Thoracic aorta (tissue), 2 donors: ENCODE measurements at regions not wholly inside any gene's neighbourhood (a gene's known extent, or its start where the extent isn't known, plus 50 kb on each side); places are given as distances from the start of the nearest gene placed in this dataset.

Source experiments
- ATAC-seq: fragments of 150-250 bp; one replicate; pipeline ENCODE4 v1.8.0; 2017; ENCODE audit warnings: low read depth; ENCODE audit not compliant: insufficient number of reproducible peaks, low FRiP score
- DNase-seq: peaks from one replicate; pipeline ENCODE4 v3.0.0-alpha.2; 2020; ENCODE audit warnings: low spot score
- H3K27ac ChIP-seq, 2 donors: fragments of 200-600 bp; sonication (generic); 1 replicate in 1 of 2; 2 replicates in 1 of 2; pipeline ENCODE4 v1.5.1; 2016; ENCODE audit warnings: mild to moderate bottlenecking in 2 of 2, moderate library complexity in 2 of 2
- H3K27me3 ChIP-seq: fragments of 200-600 bp; sonication (generic); replicated peaks from 2 replicates; pipeline ENCODE4 v1.6.0; 2016; ENCODE audit warnings: mild to moderate bottlenecking; ENCODE audit not compliant: insufficient read depth
- H3K36me3 ChIP-seq: fragments of 200-600 bp; sonication (generic); one replicate; pipeline ENCODE4 v1.5.1; 2016
- H3K4me1 ChIP-seq, 2 donors: fragments of 200-600 bp; sonication (generic); 1 replicate in 1 of 2; 2 replicates in 1 of 2; pipeline versions ENCODE4 v1.5.1 to v1.6.0; 2016; ENCODE audit warnings: low read depth in 2 of 2, mild to moderate bottlenecking in 1 of 2; ENCODE audit not compliant: control insufficient read depth in 1 of 2
- H3K4me3 ChIP-seq: fragments of 200-600 bp; sonication (generic); 2 replicates; pipeline ENCODE4 v1.5.1; 2016; ENCODE audit warnings: mild to moderate bottlenecking
- H3K9me3 ChIP-seq: fragments of 200-600 bp; sonication (generic); 2 replicates; pipeline ENCODE4 v1.5.1; 2016
- CTCF ChIP-seq: fragments of 200-600 bp; sonication (generic); IDR thresholded peaks from one replicate; pipeline ENCODE4 v1.5.1; 2019; ENCODE audit warnings: antibody characterized with exemption

GRCh38 chr1:163668472-163668871 is 346.7 kb downstream of the NUF2 start:
- no peaks in the 10 kb centered on the region for H3K9me3 ChIP-seq
- TF ChIP-seq CTCF: no peak
- no peaks in the 10 kb centered on the region for H3K4me1 ChIP-seq
- no peaks in the 10 kb centered on the region for H3K36me3 ChIP-seq
- DNase-seq (no peak), ATAC-seq (no peak)
- no peaks in the 10 kb centered on the region for H3K27me3 ChIP-seq
- H3K4me3 ChIP-seq: no peak overlapping the region
- no peak overlapping the region for H3K27ac ChIP-seq

DNA sequence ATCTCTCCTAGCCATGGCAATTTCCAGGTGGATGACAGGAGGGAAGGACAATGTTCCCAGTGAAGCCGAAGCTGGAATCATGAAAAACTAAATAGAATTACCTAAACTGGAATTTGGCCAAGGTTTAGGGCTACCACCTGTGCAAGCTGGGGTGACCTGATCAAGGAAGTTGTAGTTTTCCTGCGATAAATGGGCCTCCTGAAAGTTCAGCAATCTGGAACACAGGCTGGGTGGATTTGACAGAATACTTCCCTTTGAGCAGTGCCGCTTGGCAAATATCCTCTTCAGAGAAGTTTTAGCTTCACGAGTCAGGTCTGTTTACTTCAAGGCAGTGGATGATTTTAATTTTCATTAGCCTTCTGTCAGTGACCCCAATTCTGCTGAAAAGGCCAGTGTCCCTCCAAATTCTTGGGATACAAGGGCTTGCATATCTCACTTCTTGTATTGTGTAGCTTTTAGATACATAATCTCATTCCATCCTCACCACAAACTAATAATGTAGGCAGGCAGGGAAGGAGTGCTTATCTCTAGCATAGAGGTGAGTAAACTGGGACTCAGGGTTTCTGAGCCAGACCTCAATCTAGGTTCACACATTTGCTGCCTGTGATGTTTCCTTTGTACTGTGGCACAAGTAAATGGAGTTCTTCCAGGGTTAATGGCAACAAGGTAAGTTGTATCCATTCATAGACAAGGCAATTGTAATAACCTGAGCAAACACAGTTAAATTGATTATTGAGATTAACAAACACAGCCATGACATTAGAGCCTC is 349.4 kb downstream of the NUF2 start:
- Histone ChIP-seq H3K4me1 (no peaks in the 10 kb centered on the region), H3K9me3 (no peaks in the 10 kb centered on the region), H3K4me3 (no peak overlapping the region), H3K27ac (no peak overlapping the region), H3K27me3 (no peaks in the 10 kb centered on the region), H3K36me3 (no peaks in the 10 kb centered on the region)
- ATAC-seq (no peak), DNase-seq (no peak)
- TF ChIP-seq CTCF: no peak

DNA sequence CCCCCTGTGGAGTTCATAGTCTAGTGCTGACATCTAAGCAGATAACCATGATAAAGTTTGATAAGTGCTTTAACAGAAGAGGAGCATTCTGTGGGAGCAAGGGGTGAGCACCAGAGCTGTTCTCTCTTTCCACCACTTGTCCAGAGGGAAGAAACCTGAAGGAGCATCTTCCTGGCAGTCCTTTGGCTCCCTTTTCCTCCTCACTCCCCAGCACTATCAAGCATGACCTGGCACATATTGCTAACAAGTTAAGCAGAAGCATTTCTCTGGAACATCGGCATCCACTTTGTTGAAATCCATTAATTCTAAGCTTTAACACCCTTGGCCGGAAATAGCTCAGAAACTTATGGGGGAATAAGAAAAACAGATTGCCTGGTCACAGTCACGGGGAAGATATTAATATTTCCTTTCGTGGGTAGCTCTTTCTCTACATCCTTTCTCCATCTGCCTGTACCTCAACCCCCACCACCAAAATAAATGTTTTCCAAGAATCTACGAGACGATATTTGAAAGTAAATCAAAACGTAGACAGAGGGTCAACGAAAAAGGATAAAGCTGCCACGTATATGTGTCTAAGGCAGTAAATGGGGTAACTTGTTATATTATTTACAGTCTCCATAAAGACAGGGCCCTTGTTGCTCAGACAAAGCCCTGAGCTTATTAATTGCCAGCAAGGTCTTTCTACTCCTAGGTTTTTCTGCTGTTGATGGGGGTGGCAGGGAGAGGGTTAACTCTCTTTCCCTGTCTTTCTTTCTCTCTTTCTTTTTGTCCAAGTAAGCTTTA is 351.4 kb downstream of the NUF2 start:
- Histone ChIP-seq H3K27ac (no peak overlapping the region), H3K4me3 (no peak overlapping the region), H3K27me3 (no peaks in the 10 kb centered on the region), H3K36me3 (no peaks in the 10 kb centered on the region), H3K4me1 (no peaks in the 10 kb centered on the region), H3K9me3 (no peaks in the 10 kb centered on the region)
- DNase-seq (no peak), ATAC-seq (no peak)
- no peak for TF ChIP-seq CTCF

- H3K27me3 ChIP-seq: no peaks in the 10 kb centered on the region
- H3K4me1 ChIP-seq: no peaks in the 10 kb centered on the region
- H3K4me3 ChIP-seq: no peak overlapping the region
- H3K36me3 ChIP-seq: no peaks in the 10 kb centered on the region
- H3K27ac ChIP-seq: no peak overlapping the region
- DNase-seq (no peak), ATAC-seq (no peak)
- H3K9me3 ChIP-seq: no peaks in the 10 kb centered on the region
- TF ChIP-seq CTCF: no peak
These were observed 352.0 kb downstream of the NUF2 start for GRCh38 chr1:163673759-163674151.

DNA sequence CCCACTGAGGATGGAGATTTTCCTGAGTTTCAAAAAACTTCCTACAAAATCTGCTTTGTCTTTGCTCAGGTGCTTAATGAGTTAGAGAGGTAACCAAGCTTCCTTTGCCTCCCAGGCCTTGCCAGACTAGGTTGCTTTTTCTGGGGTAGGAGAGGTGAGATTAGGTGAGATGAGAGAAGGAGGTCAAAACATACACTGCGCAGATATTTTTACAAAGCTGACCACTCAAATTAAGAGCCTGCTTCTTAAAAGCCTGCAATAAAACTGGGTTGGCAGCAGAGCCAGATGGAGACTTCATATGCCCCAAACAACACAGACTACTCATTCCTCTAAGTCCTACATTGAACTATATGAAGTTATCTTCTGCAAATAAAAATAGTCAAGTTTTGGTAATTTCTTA is 352.5 kb downstream of the NUF2 start:
- no peak for TF ChIP-seq CTCF
- H3K27ac ChIP-seq: no peak overlapping the region
- no peak for DNase-seq

More for the DNA sequence above, 352.5 kb downstream of the NUF2 start:
- Histone ChIP-seq H3K9me3 (no peaks in the 10 kb centered on the region), H3K4me3 (no peak overlapping the region), H3K27me3 (no peaks in the 10 kb centered on the region), H3K36me3 (no peaks in the 10 kb centered on the region), H3K4me1 (no peaks in the 10 kb centered on the region)
- no peak for ATAC-seq
